Astrocyte of the cerebellum (primary cell): ENCODE measurements at regions not wholly inside any gene's neighbourhood (a gene's known extent, or its start where the extent isn't known, plus 50 kb on each side); places are given as distances from the start of the nearest gene placed in this dataset.
"Not testable (repeated sequence)": the region's sequence is repeated elsewhere in the genome, so short reads cannot be mapped to it uniquely, and the experiment has no call there.

Experiments
- DNase-seq: peaks from one replicate; pipeline ENCODE4 v3.0.0-alpha.2; 2011; ENCODE audit warnings: low read depth
- H3K4me3 ChIP-seq: 2 replicates; pipeline ENCODE4 v1.5.1; 2011; ENCODE audit warnings: mild to moderate bottlenecking, low read depth, low read length, moderate library complexity
- in situ Hi-C: cut with HindIII; loops from 2 replicates; pipeline ENCODE4 v1.10.0; 2017; ENCODE audit warnings: low sequenced_read_pairs
- TF ChIP-seq, protein P1 (sequence below): IDR thresholded peaks from 2 replicates; pipeline ENCODE4 v1.5.1; 2012; ENCODE audit warnings: low read length, low read depth, moderate library complexity, mild to moderate bottlenecking; ENCODE audit errors: missing control alignments

DNA sequence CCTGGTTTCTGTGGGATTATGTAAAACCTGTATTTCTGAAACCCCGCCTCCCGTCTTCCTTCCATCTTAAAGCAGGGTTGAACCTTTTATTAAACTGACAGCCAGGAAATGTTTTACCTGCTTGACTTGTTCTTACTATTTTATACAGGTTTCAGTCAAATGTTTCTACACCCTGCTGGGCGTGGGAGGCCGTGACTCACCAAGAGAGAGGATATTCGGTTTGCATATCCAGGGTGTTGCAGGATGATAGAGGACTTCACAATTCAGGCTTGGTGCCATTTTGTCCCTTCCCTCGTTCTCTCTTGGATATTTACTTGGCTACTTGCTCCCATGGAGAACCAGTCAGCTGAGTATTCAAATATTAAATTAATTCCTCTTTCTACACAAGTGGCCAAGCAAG, 69.7 kb downstream of the ARF6 start:
- in situ Hi-C loops, result no loop called here

GRCh38 chr14:49965068-49965651, 72.3 kb downstream of the ARF6 start:
- in situ Hi-C loops, DNase-seq: not testable (repeated sequence)

More for the DNA sequence above, 69.7 kb downstream of the ARF6 start:
- H3K4me3 ChIP-seq, result no peak overlapping the region
- TF ChIP-seq, protein P1, sequence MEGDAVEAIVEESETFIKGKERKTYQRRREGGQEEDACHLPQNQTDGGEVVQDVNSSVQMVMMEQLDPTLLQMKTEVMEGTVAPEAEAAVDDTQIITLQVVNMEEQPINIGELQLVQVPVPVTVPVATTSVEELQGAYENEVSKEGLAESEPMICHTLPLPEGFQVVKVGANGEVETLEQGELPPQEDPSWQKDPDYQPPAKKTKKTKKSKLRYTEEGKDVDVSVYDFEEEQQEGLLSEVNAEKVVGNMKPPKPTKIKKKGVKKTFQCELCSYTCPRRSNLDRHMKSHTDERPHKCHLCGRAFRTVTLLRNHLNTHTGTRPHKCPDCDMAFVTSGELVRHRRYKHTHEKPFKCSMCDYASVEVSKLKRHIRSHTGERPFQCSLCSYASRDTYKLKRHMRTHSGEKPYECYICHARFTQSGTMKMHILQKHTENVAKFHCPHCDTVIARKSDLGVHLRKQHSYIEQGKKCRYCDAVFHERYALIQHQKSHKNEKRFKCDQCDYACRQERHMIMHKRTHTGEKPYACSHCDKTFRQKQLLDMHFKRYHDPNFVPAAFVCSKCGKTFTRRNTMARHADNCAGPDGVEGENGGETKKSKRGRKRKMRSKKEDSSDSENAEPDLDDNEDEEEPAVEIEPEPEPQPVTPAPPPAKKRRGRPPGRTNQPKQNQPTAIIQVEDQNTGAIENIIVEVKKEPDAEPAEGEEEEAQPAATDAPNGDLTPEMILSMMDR, result no peak
- no peak for DNase-seq

DNA sequence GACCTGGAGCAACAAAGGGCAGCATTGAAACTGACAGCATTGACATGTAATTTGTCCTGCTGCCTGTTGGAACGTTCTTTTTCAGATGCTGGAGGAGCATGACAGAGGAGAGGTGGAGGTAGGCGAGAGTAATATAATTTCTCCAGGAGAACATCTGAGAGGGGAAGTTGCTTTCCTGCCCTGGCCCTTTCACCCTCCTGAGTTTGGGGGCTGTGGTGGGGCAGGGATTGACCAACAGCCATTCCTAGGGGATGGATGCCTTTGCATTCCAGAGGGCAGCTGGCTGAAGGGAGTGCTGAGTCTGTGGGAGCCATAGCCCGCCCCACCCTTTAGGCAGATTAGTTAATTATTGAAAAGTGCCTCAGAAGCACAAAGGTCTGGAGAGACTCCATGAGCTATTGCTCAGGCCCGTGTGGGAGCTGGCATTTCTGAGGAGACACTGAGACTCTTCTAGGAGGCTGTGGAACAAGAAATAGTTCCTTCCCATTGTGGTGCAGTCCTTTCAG, 73.5 kb downstream of the ARF6 start:
- TF ChIP-seq, protein P1, result no peak
- in situ Hi-C loops, result no loop called here
- no peak overlapping the region for H3K4me3 ChIP-seq
- DNase-seq, result no peak

More at GRCh38 chr14:49965068-49965651, 72.3 kb downstream of the ARF6 start:
- H3K4me3 ChIP-seq, result not testable (repeated sequence)

DNA sequence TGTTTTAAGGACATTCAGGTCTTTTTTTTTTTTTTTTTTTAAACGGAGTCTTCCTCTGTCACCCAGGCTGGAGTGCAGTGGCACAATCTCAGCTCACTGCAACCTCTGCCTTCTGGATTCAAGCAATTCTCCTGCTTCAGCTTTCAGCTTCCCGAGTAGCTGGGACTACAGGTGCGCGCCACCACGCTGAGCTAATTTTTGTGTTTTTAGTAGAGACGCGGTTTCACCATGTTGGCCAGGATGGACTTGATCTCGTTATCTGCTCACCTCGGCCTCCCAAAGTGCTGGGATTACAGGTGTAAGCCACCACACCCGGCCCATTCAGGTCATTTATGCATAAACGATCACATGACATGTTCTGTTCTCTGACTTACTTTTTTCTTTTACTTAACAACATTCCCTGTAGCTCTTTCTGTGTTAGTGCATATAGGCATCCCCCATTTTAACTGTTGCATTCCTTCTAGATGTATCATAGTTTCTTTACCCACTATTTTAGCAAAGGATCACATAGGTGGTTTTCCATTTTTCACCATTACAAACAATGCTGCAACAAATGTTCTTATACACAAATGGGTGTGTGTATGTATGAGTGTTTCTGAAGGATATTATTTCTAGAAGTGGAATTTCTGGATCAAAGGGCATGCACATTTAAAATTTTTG, 74.2 kb downstream of the ARF6 start:
- in situ Hi-C loops, result no loop called here
- TF ChIP-seq, protein P1, result no peak
- DNase-seq, result no peak
- H3K4me3 ChIP-seq, result no peak overlapping the region

DNA sequence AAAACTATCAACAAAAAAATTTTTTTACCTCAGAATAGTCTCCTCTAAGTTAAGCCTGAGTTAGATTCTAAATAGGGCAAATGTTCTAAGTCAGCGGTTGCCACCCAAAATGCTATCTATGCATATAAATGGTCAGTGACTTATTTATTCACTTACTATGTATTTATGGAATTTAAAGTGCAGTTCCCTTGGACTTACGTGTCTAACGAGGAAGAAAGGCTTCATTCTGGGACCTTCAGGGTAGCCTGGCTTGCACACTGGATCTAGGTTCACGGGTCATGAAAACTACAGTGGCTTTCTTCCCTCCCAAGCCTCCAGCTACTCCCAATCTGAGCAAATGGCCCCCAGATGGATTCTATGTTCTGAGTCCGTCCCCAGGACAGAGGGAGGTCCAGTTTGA, 77.1 kb downstream of the ARF6 start:
- TF ChIP-seq, protein P1, result no peak
- no peak overlapping the region for H3K4me3 ChIP-seq
- in situ Hi-C loops, result no loop called here
- DNase-seq, result no peak

DNA sequence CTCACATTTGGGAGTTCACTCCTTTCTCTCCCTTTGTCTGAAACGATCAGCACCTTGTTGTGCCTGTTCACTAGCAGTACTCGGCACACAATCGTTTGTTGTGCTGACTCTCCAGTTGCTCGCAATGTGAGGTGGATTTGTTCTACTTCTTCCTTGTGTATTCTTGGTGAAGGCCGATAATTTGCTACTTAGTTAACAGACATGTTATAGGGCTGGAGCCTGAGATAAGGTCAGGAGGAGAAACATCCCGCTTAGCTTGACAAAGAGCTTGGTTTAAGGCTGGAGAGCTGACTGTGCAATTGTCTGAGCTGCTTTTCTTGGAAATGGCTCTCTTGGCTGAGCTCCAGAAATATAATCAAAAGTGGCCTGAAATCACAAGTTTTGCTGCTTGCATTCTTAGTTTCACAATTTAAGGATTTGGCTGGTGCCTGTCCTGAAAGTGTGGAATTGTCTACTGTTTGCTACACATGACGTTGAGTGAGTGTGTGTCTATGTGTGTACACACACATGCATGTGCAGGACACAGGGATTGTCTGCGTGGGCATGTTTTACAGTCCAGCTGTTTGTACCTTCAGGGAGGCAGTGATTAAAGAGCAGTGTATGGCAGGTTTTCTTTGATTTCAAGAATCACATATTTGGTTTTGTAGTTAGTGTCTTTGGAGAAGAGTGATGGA, 77.7 kb downstream of the ARF6 start:
- no peak for DNase-seq
- TF ChIP-seq, protein P1, result no peak
- H3K4me3 ChIP-seq, result no peak overlapping the region
- in situ Hi-C loops, result no loop called here
